Activated CD4-positive, alpha-beta T cell treated with anti-CD3 and anti-CD28 coated beads for 36 hours (primary cell): ENCODE measurements at regions not wholly inside any gene's neighbourhood (a gene's known extent, or its start where the extent isn't known, plus 50 kb on each side); places are given as distances from the start of the nearest gene placed in this dataset.

Experiments used
- ATAC-seq: fragments of 200-7000 bp; cut with Tn5 transposase; one replicate; pipeline ENCODE4 v1.10.0; 2021; ENCODE audit warnings: mild to moderate bottlenecking, moderate library complexity
- CTCF ChIA-PET: fragments of 350-600 bp; sonication (Branson Sonifier 250); formaldehyde crosslinking; loops from one replicate; lab custom pipeline; 2021; ENCODE audit warnings: antibody characterized with exemption; lab: Charles Lee
- POLR2A ChIA-PET: fragments of 350-600 bp; sonication (Branson Sonifier 250); formaldehyde crosslinking; loops from one replicate; lab custom pipeline; 2021; ENCODE audit warnings: antibody characterized with exemption, inconsistent platforms; lab: Charles Lee
- DNase-seq: peaks from one replicate; pipeline ENCODE4 v3.0.0-alpha.2; 2020
- H3K27ac Mint-ChIP-seq: one replicate; pipeline ENCODE4 v1.8.0; 2021; ENCODE audit warnings: mixed read lengths
- H3K27me3 Mint-ChIP-seq: one replicate; pipeline ENCODE4 v1.8.0; 2021; ENCODE audit warnings: mixed read lengths
- H3K36me3 Mint-ChIP-seq: one replicate; pipeline ENCODE4 v1.8.0; 2021; ENCODE audit warnings: low read depth, mixed read lengths
- H3K4me1 Mint-ChIP-seq: one replicate; pipeline ENCODE4 v1.8.0; 2021; ENCODE audit warnings: mixed read lengths
- H3K4me3 Mint-ChIP-seq: one replicate; pipeline ENCODE4 v1.8.0; 2021; ENCODE audit warnings: mild to moderate bottlenecking, moderate library complexity, mixed read lengths
- H3K9me3 Mint-ChIP-seq: one replicate; pipeline ENCODE4 v1.8.0; 2021; ENCODE audit warnings: low read depth, mixed read lengths
- intact Hi-C, 2 experiments: fragments of 100-400 bp; cut with DNase I in 1 of 2; cut with micrococcal nuclease in 1 of 2; formaldehyde crosslinking; loops; one replicate each; pipeline versions ENCODE4 v1.14.2 to v1.15.1; 2022 to 2024; cut with DNase I, micrococcal nuclease

DNA sequence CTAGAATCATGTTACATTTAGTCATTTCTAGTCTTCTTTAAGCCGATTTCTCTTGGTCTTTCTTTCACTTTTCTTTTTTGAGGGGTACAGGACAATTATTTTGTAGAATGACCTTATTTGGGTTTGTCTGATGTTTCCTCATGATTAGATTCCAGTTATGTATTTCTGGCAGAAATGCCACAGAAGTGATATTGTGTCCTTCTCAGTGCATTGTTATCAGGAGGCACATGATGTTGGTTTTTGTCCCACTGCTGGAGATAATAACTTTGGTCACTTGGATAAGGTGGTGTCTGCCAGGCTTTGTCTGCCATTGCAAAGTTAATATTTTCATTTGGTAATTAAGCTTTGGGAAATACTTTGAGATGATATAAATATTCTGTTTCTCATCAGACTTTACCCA, 100.3 kb downstream of the RRM1 start:
- no peaks in the 10 kb centered on the region for H3K4me1 Mint-ChIP-seq
- intact Hi-C loops = no loop called here
- no peak overlapping the region for H3K4me3 Mint-ChIP-seq
- no peaks in the 10 kb centered on the region for H3K9me3 Mint-ChIP-seq
- ATAC-seq (no peak), DNase-seq (no peak)
- H3K27me3 Mint-ChIP-seq = peaks cover 6% of the 10 kb centered on the region
- H3K36me3 Mint-ChIP-seq = no peaks in the 10 kb centered on the region
- H3K27ac Mint-ChIP-seq = no peak overlapping the region
- ChIA-PET POLR2A (no interaction called here), CTCF (interaction anchor here (0.5 to 0.6 kb wide), 2 partner anchors 358 to 782 kb away, joined by 3 read pairs; no protein-coding TSS in a partner anchor)

DNA sequence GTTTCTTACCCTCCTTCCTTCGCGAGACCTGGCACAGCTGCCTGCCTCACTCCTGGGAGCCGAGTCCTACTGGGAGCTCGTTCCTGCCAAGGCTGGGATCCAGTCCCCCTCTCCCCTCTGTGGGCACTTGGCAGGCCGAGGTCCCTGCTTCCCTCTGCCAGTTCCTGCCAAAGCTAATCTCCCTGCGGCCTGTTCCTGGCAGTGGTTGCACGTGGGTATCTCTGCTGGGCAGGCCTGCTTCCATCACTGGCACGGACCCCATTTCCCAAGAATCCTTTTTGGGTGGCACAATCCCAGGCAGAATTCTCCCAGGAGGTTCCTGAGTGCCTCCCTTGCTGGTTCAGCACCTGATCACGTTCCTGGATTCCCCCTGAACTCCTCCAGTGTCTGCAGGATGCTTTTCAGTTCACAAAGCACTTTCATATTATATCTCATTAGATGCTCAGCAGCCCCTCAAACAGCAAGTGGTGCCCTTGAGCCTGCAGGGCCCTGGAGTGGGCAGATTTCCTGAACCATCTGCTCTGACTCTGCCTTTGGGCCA, 96.5 kb downstream of the RRM1 start:
- no peak for ATAC-seq

DNA sequence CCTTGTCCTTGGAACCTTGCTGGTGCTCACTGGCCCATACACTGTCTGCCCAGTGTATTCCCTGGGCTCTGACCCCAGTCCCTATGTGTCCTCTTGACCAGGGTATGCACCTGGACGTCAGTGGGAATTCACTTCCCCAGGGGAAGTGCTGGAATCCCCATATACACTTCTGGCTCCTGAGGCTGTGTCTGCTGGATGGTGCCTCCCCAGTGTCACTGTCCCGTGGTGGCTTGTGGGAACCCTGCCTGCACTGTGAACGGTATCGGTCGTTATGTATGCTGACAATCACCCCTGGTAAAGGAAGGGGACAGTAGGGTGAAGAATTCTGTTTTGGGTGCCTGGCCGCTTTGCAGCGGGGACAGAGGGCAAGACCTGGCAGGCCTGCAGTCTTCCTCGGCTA, 95.9 kb downstream of the RRM1 start:
- DNase-seq (no peak), ATAC-seq (no peak)
- POLR2A ChIA-PET = no interaction called here
- Mint-ChIP-seq H3K9me3 (no peaks in the 10 kb centered on the region), H3K27ac (no peak overlapping the region), H3K27me3 (no peaks in the 10 kb centered on the region), H3K4me3 (no peak overlapping the region), H3K4me1 (peaks cover 3% of the 10 kb centered on the region), H3K36me3 (no peaks in the 10 kb centered on the region)
- CTCF ChIA-PET = no interaction called here
- intact Hi-C loops = no loop called here

More for the DNA sequence above, 96.5 kb downstream of the RRM1 start:
- POLR2A ChIA-PET = no interaction called here
- CTCF ChIA-PET = interaction anchor here (1.4 kb wide), 1 partner anchor 12 kb away, joined by 4 read pairs; no protein-coding TSS in a partner anchor
- DNase-seq = no peak
- Mint-ChIP-seq H3K4me3 (no peak overlapping the region), H3K9me3 (no peaks in the 10 kb centered on the region), H3K27ac (no peak overlapping the region), H3K27me3 (peaks cover 2% of the 10 kb centered on the region), H3K4me1 (peaks cover 3% of the 10 kb centered on the region), H3K36me3 (no peaks in the 10 kb centered on the region)
- intact Hi-C loops = no loop called here

DNA sequence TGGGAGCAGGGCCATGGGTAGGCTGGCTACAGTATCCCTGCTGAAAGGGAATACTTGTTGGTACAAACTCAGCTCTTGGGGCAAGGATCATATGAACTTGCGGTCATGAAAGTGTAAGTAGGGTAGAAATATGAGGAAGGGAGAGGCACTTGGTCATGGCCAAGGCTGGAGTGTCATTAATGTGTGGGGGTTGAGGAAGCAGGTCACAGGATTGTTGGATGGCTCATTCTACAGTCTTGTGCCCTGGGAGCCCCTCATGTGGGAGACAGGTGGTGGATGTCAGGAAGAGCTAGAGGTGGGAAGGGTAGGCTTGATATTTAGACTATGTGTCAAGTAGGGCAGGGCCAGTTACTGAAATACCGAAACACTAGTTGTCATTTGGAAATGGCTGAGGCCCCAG, 95.5 kb downstream of the RRM1 start:
- H3K4me3 Mint-ChIP-seq = no peak overlapping the region
- H3K36me3 Mint-ChIP-seq = no peaks in the 10 kb centered on the region
- ChIA-PET POLR2A (no interaction called here), CTCF (interaction anchor here (0.6 kb wide), 1 partner anchor 322 kb away, joined by 4 read pairs; no protein-coding TSS in a partner anchor)
- no peak overlapping the region for H3K27ac Mint-ChIP-seq
- peaks cover 3% of the 10 kb centered on the region for H3K4me1 Mint-ChIP-seq
- H3K27me3 Mint-ChIP-seq = no peaks in the 10 kb centered on the region
- no peaks in the 10 kb centered on the region for H3K9me3 Mint-ChIP-seq
- DNase-seq (no peak), ATAC-seq (no peak)
- intact Hi-C loops = no loop called here
